ENCODE measurements at regions not wholly inside any gene's neighbourhood (a gene's known extent, or its start where the extent isn't known, plus 50 kb on each side); places are given as distances from the start of the nearest gene placed in this dataset.

GRCh38 chr10:54904833-54905232, 103.8 kb upstream of the PCDH15 start (continued):
- TF ChIP-seq CEBPB (IDR thresholded peaks at IDR 0.05; ENCODE audit: borderline replicate concordance in 1 of 2, low read depth in 2 of 2, low read length in 2 of 2) (no peak), HDAC6 (IDR thresholded peaks at IDR 0.05; ENCODE audit: unreplicated experiment) (no peak), ZNF622 (IDR thresholded peaks at IDR 0.05) (no peak), NFXL1 (IDR thresholded peaks at IDR 0.05; ENCODE audit: borderline replicate concordance) (no peak)

- no peak for ATAC-seq
- Histone ChIP-seq H3K4me2 (ENCODE audit: control insufficient read depth, insufficient read depth) (no peak overlapping the region), H3K9ac (ENCODE audit: control insufficient read depth, insufficient read depth, low read length) (no peak overlapping the region), H3K36me3 (ENCODE audit: control insufficient read depth in 2 of 2, insufficient read depth in 2 of 2, low read length in 1 of 2) (no peaks in the 10 kb centered on the region), H3K4me3 (no peak overlapping the region), H4K20me1 (ENCODE audit: control insufficient read depth, insufficient read depth) (no peaks in the 10 kb centered on the region), H3K79me2 (ENCODE audit: control insufficient read depth, insufficient read depth, low read length) (no peaks in the 10 kb centered on the region), H3K27ac (ENCODE audit: control insufficient read depth, insufficient read depth) (no peak overlapping the region), H3K27me3 (replicated peaks in 1 of 2; ENCODE audit: control insufficient read depth in 2 of 2, insufficient read depth in 2 of 2, low read length in 1 of 2) (no peaks in the 10 kb centered on the region), H3K9me3 (replicated peaks; ENCODE audit: control insufficient read depth, insufficient read depth, low read length) (no peaks in the 10 kb centered on the region), H2AFZ (ENCODE audit: control insufficient read depth, low read depth, low read length) (no peak overlapping the region), H3K4me1 (ENCODE audit: control insufficient read depth, insufficient read depth, low read length) (no peaks in the 10 kb centered on the region)
- SMC1A ChIA-PET (ENCODE audit: uncharacterized antibody, unreplicated experiment) = no interaction called here
- intact Hi-C loops (cut with micrococcal nuclease; ENCODE audit: unreplicated experiment) (no loop called here), in situ Hi-C loops (cut with MboI) (no loop called here)
- BruUV-seq (replicated peaks) = no TSS peak
- CTCF ChIA-PET = no interaction called here
- WGBS (ENCODE audit: insufficient coverage, insufficient replicate concordance, low lambda C conversion rate, missing lambda C conversion rate) = 7% methylated on average over 1 of the region's 1 CpG
- POLR2A ChIA-PET = no interaction called here
- RAD21 ChIA-PET (ENCODE audit: unreplicated experiment) = no interaction called here
- no peak for FAIRE-seq
- TF ChIP-seq BHLHE40 (IDR thresholded peaks at IDR 0.05; ENCODE audit: borderline replicate concordance in 1 of 2, low read depth in 2 of 2, low read length in 1 of 2) (no peak), RELB (IDR thresholded peaks at IDR 0.05; ENCODE audit: low read depth) (no peak)
- no peak for DNase-seq (ENCODE audit: low read depth, low spot score)
Measured at GRCh38 chr10:54903745-54904144, 102.7 kb upstream of the PCDH15 start.
